Neural cell (in vitro differentiated cells): ENCODE measurements at regions not wholly inside any gene's neighbourhood (a gene's known extent, or its start where the extent isn't known, plus 50 kb on each side); places are given as distances from the start of the nearest gene placed in this dataset.

ENCODE experiments used
- CTCF ChIP-seq: fragments of 450-650 bp; IDR thresholded peaks from 2 replicates; pipeline ENCODE4 v1.5.1; 2014; ENCODE audit warnings: antibody characterized with exemption, mild to moderate bottlenecking, moderate library complexity; ENCODE audit not compliant: poor library complexity, severe bottlenecking
- POLR2AphosphoS5 ChIP-seq: IDR thresholded peaks from 2 replicates; pipeline ENCODE4 v1.6.1; 2012

GRCh38 chr13:65864039-65864438, 1366.1 kb downstream of the PCDH9 start:
- TF ChIP-seq POLR2AphosphoS5 (no peak), CTCF (no peak)
